Stimulated activated naive CD8-positive, alpha-beta T cell treated with anti-CD3 and anti-CD28 coated beads, Interleukin-15, Interleukin-2, amounts not matched to agents 100 U/mL and 50 U/mL, for 24 hours (primary cell): ENCODE measurements at regions not wholly inside any gene's neighbourhood (a gene's known extent, or its start where the extent isn't known, plus 50 kb on each side); places are given as distances from the start of the nearest gene placed in this dataset.
"Not testable (repeated sequence)": the region's sequence is repeated elsewhere in the genome, so short reads cannot be mapped to it uniquely, and the experiment has no call there.

Source experiments
- ATAC-seq: fragments of 150-1000 bp; cut with Tn5 transposase; one replicate; pipeline ENCODE4 v1.10.0; 2021
- DNase-seq: peaks from one replicate; pipeline ENCODE4 v3.0.0; 2021

- DNase-seq, result no peak
- no peak for ATAC-seq
These were observed 405.9 kb upstream of the RGS18 start for GRCh38 chr1:191752342-191752741.

DNA sequence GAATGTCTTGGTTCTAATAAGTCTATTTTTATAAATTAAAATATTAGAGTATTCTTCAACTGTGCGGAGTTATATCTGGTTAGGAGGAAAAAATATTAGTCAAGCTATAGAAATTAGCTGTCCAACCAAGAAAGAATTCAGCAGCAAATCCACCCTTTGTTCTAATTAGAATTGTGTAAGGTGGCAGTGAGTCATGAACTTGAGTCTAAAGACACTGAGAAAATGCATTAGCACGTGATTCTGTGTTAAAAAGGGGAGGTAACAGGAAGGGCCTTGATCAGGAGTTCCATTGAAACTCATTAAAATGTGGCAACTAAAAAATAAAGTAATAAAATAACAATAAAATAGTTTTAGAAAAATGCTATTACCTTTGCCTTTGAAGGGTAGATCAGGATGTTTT is 398.2 kb upstream of the RGS18 start:
- ATAC-seq, result no peak
- no peak for DNase-seq

DNA sequence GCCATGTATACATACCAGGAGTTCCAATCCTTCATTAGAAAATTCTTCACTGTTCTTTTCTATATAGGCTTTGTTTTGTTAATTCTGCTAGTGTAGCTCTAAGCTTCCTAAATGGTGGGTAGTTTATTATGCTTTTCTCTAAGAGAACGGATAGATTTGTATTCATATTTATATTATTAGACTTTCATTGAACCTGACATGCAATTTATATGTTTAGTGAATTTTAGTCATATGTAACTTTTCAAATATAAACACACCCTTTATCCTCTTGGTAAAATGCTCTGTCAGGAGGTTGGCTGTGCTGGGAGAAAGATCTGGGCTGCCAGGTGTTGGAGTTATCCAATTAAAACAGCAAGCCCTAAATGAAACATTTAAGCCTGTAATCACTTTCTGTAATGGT is 369.7 kb upstream of the RGS18 start:
- DNase-seq, result no peak
- no peak for ATAC-seq

- DNase-seq (no peak), ATAC-seq (no peak)
These were observed 360.1 kb upstream of the RGS18 start for GRCh38 chr1:191798178-191798577.

DNA sequence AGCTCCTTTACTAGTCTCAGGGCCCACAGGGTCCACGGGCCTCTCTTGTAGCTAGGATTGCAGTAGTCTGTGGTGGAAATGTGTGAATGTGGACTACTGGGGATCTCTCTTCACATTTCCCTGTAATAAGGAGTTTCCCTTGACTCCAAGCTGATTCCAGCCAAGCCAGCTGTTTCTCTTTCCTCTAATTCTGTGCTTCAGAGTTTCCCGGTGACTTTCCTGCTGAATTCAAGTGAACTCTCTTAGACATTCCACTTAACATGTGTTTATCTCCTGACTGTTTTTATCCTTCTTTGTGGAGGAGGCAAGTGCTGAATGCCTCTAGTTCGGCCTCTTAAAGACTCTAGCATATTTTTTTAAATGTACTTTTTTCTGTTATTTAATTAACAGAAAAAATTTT is 354.0 kb upstream of the RGS18 start:
- DNase-seq, result no peak
- no peak for ATAC-seq

GRCh38 chr1:191813593-191813992 is 344.7 kb upstream of the RGS18 start:
- ATAC-seq, DNase-seq: not testable (repeated sequence)

GRCh38 chr1:191818198-191818597 is 340.1 kb upstream of the RGS18 start:
- ATAC-seq, result no peak
- DNase-seq, result no peak

GRCh38 chr1:191831572-191831971 is 326.7 kb upstream of the RGS18 start:
- DNase-seq (no peak), ATAC-seq (no peak)

DNA sequence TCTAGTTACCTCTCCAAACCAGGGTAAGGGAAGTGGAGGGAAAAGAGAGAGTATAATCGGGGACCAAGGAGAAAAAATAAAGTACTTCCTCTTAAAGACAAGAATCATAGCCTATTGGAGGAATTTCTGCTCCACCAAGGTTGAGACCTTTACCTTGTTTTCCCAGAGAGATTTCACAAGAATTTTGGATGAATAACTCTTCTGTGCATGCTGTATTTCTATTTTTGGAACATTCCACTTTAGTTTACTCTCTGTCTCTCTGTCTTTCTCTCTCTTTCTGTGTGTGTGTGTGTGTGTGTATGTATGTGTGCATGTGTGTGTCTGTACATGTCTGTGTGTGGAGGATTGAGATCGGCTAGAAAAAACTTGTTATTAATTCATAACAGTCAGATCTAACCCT is 318.4 kb upstream of the RGS18 start:
- DNase-seq, result no peak
- ATAC-seq, result no peak

DNA sequence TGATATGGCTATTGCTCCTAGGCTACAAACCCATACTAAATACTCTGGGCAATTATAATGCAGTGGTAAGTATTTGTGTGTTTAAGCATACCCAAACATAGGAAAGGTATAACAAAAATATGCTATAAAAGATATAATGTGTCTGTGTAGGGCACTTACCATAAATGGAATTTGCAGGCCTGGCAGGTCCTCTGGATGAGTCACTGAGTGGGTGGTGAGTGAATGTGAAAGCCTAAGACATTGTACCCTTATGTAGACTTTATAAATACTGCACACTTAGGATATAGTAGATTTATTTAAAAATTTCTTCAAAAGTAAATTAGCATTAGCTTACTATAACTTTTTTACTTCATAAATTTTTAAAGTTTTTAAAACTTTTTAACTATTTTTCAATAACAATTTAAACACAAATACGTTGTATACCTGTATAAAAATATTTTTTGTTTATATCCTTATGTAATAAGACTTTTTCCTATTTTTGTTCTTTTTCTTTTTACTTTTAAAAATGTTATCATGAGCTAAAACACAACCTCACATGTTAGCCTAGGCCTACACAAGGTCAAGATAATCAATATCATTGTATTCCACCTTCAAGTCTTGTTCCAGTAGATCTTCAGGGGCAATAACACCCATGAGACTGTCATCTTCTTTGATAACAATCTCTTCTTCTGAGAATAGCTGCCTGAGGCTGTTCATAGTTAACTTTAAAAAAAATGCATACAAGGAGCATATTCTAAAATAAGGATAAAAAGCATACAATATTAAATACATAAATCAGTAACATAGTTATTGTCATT is 306.3 kb upstream of the RGS18 start:
- ATAC-seq (no peak), DNase-seq (no peak)

- ATAC-seq (no peak), DNase-seq (no peak)
These were observed 305.4 kb upstream of the RGS18 start for GRCh38 chr1:191852907-191853306.

DNA sequence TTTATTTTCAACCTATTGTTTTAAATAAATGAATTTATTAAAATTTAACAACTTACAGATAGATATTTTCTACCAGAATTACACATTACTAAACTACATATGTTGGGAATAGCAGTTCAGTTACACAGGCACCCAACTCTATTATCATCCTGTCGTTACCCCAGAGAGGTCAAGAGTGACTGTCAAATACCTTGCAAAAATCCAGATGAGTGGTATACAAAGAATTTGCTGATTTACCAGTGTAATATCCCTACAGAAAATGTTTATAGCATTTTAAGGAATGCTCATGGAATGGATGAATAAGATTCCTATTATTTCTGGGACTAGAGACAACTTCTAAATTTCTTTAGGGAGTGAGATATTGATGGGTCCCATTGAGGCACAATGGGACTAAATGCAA is 300.7 kb upstream of the RGS18 start:
- ATAC-seq (no peak), DNase-seq (no peak)

DNA sequence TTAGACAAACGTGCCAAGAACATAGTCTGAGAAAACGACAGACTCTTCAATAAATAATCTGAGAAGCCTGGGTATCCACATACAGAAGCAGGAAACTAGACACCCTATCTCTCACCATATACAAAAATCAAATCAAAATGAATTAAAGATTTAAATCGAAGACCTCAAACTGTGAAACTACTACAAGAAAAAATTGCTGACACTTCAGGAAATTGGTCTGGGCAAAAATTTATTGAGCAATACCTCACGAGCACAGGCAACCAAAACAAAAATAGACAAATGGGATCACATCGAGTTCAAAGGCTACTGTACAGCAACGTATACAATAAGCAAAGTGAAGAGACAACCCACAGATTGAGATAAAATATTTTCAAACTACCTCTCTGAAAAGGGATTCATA is 292.8 kb upstream of the RGS18 start:
- DNase-seq (no peak), ATAC-seq (no peak)

DNA sequence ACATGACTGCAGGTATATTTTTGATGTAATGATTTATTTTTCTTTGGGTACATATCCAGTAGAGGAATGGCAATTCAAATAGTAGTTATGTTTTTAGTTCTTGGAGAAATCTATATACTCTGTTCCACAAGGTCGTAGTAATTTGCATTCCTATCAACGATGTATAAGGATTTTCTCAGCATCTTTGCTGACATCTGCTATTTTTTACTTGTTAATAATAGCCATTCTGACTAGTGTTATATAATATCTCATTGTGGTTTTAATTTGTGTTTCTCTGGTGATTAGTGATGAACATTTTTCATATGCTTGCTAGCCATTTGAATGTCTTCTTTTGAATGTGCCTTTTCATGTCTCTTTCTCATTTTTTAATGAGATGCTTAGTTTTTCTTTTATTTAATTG is 292.1 kb upstream of the RGS18 start:
- no peak for ATAC-seq
- DNase-seq, result no peak

DNA sequence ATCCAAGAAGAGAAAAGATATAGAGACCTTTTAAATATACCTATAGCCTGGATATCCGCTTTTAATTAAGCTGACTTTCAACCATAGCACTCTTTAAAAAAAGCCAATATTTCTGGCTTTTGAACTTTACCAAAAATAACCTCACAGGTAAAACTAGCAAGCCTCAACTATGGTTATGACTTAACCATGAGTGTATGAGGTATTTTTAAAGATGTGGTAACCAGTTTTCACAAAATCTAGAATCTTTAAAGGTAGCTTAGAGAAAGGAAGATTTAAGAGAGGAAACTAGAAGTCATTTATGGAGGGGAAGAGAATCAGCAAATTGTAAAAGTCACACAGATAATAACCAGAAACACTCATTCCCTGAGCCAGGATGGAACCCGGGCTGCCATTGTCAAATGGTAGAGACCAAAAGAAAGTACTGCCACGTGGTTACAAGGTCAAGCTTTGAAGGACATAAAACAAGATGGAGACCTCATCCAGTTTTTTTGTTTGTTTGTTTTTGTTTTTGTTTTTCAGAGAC is 288.4 kb upstream of the RGS18 start:
- ATAC-seq (no peak), DNase-seq (no peak)

DNA sequence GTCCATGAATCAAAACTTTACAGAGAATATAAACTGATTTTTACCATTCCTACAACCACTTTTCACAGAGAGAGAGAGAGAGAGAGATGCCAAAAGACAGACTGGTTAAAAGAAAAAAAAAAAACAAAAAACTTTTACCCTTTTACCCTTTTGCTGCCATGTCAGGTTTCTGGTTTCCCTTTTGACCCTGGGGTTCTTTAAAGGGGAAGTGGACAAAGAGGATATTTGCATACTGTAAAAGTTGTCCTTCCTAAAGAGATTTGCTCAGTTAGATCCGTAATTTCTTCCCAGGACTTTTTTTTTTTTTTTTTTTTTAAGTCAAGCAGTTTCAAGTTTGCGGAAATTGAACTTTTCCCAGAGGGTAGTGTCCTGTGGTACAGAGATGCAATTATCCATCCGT is 287.8 kb upstream of the RGS18 start:
- no peak for DNase-seq

GRCh38 chr1:191875994-191876393 is 282.3 kb upstream of the RGS18 start:
- no peak for ATAC-seq
- DNase-seq, result no peak

More for the DNA sequence above, 287.8 kb upstream of the RGS18 start:
- ATAC-seq, result no peak

- no peak for ATAC-seq
- no peak for DNase-seq
These were observed 281.6 kb upstream of the RGS18 start for GRCh38 chr1:191876631-191877030.

DNA sequence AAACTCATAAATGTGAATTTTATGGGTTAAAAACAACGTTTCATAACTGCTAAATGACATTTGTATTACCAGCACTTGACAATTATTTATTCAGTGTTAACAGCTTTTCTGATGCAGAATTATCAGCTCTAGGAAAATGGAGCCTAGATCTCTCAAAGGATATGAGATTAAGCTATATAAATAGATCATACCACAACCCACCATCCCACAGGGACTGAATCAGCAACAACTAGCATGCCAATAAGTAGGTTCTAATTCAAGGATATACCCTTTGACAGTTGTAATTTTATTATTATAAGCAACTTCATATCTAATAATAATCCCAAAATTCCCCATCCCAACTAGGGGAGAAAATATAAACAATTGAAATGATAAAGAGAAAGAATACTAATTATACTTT is 275.4 kb upstream of the RGS18 start:
- ATAC-seq (no peak), DNase-seq (no peak)

GRCh38 chr1:191886977-191887376 is 271.3 kb upstream of the RGS18 start:
- ATAC-seq (no peak), DNase-seq (no peak)

- ATAC-seq (no peak), DNase-seq (no peak)
These were observed 269.2 kb upstream of the RGS18 start for GRCh38 chr1:191888996-191889622.

DNA sequence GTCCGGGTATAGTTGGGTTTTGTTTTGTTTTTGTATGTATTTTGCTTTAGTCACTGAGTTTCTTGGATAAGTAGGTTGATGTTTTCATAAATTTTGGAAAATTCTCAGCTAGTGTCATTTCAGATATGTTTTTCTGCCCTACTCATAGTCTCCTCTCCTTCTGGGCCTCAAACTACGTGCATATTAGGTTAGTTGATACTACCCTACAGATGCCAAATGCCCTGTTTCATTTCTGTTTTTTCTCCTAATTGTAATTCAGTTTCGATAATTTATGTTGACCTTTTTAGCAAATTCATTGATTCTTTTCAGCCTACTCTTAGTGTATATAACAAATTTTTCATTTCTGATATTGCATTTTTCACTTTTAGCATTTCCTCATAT is 268.6 kb upstream of the RGS18 start:
- ATAC-seq, result no peak
- no peak for DNase-seq

DNA sequence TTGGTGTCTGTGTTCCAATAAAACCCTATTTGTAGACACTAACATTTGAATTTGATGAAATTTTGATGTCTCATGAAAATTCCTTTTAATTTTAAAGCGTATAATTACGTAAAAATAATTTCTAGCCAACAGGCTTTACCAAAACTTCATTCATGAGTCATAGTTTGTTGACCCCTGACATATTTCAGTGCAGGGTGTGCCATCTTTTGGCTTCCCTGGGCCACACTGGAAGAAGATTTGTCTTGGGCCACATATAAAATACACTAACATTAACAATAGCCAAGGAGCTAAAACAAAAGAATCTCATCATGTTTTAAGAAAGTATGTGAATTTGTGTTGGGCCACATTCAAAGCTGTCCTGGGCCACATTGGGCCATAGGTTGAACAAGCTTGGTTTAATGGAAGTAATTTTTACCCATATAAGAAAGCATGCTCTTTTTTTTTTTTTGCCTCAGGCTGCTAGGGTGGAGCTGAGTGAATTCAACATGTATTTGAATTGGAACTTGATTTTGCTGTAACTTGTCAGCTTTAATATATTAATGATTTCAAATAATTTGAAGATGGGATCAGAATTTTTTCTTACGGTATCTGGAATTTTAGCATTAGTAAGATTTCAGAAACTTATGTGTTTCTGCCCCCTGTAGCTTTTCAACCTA is 267.7 kb upstream of the RGS18 start:
- DNase-seq, result no peak
- ATAC-seq, result no peak
